ENCODE measurements at regions not wholly inside any gene's neighbourhood (a gene's known extent, or its start where the extent isn't known, plus 50 kb on each side); places are given as distances from the start of the nearest gene placed in this dataset.

DNA sequence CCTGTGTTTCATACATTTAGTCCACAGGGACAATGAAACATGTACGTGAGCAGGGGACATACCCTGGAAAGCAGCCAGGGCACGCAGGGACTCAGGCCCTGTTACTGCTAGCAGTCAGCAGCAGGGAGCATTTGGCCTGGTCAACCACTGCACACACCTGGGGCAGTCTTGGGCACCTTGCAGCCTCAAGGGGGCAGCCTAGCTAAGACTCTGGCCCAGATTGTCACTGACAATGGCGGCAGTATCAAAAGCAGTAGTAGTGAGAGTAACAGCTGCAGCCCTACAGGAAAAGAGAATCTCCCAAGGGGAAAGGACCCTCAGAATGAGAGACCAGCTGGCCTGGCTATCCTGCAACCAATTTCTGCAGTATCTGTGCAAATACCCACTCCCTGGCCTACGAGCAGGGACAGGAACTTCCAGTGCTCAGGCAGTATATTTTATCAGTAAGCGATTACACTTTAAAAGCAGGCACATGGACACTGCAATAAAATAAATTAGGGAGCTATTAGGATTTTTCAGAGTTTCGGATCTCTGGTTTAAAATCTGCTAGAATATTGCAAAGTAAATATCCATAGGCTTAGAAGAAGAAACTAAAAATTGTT is 475.6 kb downstream of the LTN1 start:
- TF ChIP-seq, protein P1, sequence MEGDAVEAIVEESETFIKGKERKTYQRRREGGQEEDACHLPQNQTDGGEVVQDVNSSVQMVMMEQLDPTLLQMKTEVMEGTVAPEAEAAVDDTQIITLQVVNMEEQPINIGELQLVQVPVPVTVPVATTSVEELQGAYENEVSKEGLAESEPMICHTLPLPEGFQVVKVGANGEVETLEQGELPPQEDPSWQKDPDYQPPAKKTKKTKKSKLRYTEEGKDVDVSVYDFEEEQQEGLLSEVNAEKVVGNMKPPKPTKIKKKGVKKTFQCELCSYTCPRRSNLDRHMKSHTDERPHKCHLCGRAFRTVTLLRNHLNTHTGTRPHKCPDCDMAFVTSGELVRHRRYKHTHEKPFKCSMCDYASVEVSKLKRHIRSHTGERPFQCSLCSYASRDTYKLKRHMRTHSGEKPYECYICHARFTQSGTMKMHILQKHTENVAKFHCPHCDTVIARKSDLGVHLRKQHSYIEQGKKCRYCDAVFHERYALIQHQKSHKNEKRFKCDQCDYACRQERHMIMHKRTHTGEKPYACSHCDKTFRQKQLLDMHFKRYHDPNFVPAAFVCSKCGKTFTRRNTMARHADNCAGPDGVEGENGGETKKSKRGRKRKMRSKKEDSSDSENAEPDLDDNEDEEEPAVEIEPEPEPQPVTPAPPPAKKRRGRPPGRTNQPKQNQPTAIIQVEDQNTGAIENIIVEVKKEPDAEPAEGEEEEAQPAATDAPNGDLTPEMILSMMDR (IDR thresholded peaks at IDR 0.05), result peak; percentile 33
- H3K27ac ChIP-seq, result no peak overlapping the region
- no peak for DNase-seq (ENCODE audit: low spot score)
- H3K4me3 ChIP-seq, result no peak overlapping the region

DNA sequence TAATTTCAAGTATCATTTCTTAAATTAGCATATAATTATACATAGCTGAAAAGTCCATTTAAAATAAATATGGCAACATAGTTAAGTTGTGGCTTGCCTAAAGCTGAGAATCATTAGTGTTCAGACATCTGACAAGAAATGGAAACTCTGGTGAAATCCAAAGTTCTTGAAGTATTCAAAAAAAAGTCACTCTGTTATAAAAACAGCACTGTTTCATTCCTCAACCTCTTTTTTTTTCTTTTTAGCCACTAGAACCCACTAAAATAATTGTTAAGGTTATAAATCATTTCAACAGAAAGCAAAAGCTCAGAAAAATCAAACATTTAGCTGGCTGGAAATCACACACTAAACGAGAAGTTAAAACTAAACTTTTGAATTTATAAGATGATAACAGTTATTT is 476.7 kb downstream of the LTN1 start:
- DNase-seq (ENCODE audit: low spot score), result no peak
- TF ChIP-seq, protein P1 (IDR thresholded peaks at IDR 0.05), result no peak
- H3K27ac ChIP-seq, result no peak overlapping the region

DNA sequence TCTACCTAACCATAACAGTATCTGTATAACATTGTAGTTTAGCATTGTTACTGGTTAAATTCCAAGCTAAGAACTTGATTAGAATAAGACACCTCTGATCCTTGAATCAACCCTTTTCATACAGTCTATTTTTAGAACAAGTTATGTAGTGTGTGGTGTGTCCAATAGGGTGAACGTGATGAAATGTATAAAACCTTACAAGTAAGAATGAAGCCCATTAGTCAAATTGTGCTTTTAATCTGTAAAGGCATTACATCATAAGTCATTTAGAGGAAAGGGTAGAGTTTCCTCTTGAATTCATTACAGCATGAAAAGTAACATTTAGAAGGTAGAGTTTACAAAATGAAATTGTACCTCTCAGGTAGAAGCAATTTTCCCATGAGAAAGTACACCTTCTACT is 479.2 kb downstream of the LTN1 start:
- H3K27ac ChIP-seq, result no peak overlapping the region
- no peak overlapping the region for H3K4me3 ChIP-seq
- TF ChIP-seq, protein P1 (IDR thresholded peaks at IDR 0.05), result no peak

More for the DNA sequence above, 476.7 kb downstream of the LTN1 start:
- no peak overlapping the region for H3K4me3 ChIP-seq

DNA sequence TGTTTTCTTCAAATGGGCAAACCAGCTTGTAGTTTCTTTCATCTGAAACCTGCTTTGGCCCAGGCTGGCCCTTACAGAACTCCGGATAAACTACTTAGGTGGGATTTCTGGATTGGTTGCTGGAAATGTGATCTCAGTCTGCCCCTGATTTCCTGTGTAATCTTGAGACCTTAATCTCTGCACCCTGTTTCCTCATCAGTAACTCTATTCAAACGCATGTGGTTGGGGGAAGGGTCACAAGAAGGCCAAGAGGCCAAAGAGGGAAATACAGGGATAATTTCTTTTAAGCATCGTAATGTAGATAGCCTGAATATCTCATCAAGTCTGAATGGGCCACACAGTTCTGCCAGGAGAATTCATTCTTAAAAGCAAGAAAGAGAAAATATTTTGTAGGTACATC is 483.6 kb downstream of the LTN1 start:
- Histone ChIP-seq H3K4me3 (no peak overlapping the region), H3K27ac (no peak overlapping the region)
- no peak for DNase-seq (ENCODE audit: low spot score)
- TF ChIP-seq, protein P1 (IDR thresholded peaks at IDR 0.05), result no peak

More for the DNA sequence above, 479.2 kb downstream of the LTN1 start:
- no peak for DNase-seq (ENCODE audit: low spot score)

DNA sequence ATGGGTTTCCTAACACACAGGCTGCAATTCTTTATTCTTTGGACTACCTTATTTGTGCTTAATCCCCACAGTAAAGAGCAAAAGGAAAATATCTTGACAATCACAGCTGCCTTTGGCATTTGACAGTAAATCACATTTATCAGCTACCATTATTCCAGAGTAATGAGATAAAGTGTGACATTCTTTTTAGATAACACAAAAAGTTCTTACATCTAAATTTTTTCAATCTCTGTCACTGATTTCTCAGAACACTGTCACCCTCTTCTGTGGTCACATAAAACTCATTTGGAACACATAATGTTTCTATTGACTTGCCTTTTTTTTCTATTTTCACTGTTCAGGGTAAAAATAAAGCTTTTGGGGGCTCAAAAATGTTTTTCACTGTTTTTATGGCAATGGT is 484.6 kb downstream of the LTN1 start:
- Histone ChIP-seq H3K4me3 (no peak overlapping the region), H3K27ac (no peak overlapping the region)
- DNase-seq (ENCODE audit: low spot score), result no peak
- TF ChIP-seq, protein P1 (IDR thresholded peaks at IDR 0.05), result no peak

DNA sequence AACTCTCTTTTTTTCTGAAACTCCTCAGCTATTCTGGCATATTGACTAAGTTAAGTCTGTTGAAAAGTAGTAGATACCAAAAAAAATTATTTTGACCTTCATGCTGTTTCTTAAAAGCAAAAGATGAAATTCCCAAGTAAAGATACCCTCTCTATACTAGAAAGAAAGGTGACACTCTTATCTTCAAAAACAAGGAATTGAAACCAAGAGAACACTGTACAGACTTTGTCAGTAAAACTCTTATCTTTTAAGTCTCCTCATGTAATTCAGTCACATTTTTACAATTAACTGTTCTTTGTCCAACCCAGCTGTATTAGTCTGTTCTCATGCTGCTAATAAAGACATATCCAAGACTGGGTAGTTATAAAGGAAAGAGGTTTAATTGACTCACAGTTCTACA is 496.2 kb downstream of the LTN1 start:
- DNase-seq (ENCODE audit: low spot score), result no peak
- no peak overlapping the region for H3K27ac ChIP-seq

DNA sequence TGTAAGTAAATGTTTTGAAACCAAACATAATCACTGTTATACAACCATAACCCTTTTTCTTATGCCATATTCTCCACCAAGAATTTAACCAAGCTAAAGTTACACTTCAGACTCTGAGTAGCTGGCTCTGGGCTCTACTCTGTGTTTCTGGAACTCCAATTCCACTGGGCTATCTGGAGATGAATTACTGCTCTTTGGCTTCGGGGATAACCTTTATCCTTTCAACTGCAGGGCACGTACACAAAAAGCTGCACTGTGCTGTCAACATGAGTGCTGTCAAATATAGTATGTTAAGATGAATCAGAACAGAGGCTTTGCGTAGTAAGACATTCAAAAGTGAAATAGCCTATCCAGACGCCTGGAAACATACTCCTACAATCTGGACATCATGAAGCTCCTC is 500.6 kb downstream of the LTN1 start:
- Histone ChIP-seq H3K4me3 (no peak overlapping the region), H3K27ac (no peak overlapping the region)
- TF ChIP-seq, protein P1 (IDR thresholded peaks at IDR 0.05), result no peak
- no peak for DNase-seq (ENCODE audit: low spot score)

More for the DNA sequence above, 496.2 kb downstream of the LTN1 start:
- H3K4me3 ChIP-seq, result no peak overlapping the region
- TF ChIP-seq, protein P1 (IDR thresholded peaks at IDR 0.05), result no peak

All from coronary artery (tissue), 2 donors.